ENCODE measurements at regions not wholly inside any gene's neighbourhood (a gene's known extent, or its start where the extent isn't known, plus 50 kb on each side); places are given as distances from the start of the nearest gene placed in this dataset.
"Not testable (repeated sequence)": the region's sequence is repeated elsewhere in the genome, so short reads cannot be mapped to it uniquely, and the experiment has no call there.

- DNase-seq (ENCODE audit: low read depth, low spot score) = no peak
These were observed 108.3 kb downstream of the ETS2 start for GRCh38 chr21:38913893-38914527.

GRCh38 chr21:38913120-38913892, 107.6 kb downstream of the ETS2 start:
- no peak for DNase-seq (ENCODE audit: low read depth, low spot score)

GRCh38 chr21:38912789-38913119, 107.0 kb downstream of the ETS2 start:
- no peak for DNase-seq (ENCODE audit: low read depth, low spot score)

GRCh38 chr21:38912102-38912629, 106.4 kb downstream of the ETS2 start:
- no peak for DNase-seq (ENCODE audit: low read depth, low spot score)

GRCh38 chr21:38911484-38912101, 105.9 kb downstream of the ETS2 start:
- no peak for DNase-seq (ENCODE audit: low read depth, low spot score)

GRCh38 chr21:38910390-38911067, 104.8 kb downstream of the ETS2 start:
- DNase-seq (ENCODE audit: low read depth, low spot score) = no peak

GRCh38 chr21:38909929-38910328, 104.2 kb downstream of the ETS2 start:
- no peak for DNase-seq (ENCODE audit: low read depth, low spot score)

- no peak for DNase-seq (ENCODE audit: low read depth, low spot score)
These were observed 103.4 kb downstream of the ETS2 start for GRCh38 chr21:38909109-38909508.

- no peak for DNase-seq (ENCODE audit: low read depth, low spot score)
These were observed 102.8 kb downstream of the ETS2 start for GRCh38 chr21:38908537-38908936.

GRCh38 chr21:38905752-38906151, 100.0 kb downstream of the ETS2 start:
- DNase-seq (ENCODE audit: low read depth, low spot score) = no peak

GRCh38 chr21:38905328-38905727, 99.6 kb downstream of the ETS2 start:
- no peak for DNase-seq (ENCODE audit: low read depth, low spot score)

GRCh38 chr21:38903690-38904139, 98.0 kb downstream of the ETS2 start:
- no peak for DNase-seq (ENCODE audit: low read depth, low spot score)

GRCh38 chr21:38902608-38903445, 97.1 kb downstream of the ETS2 start:
- DNase-seq (ENCODE audit: low read depth, low spot score) = no peak

- DNase-seq (ENCODE audit: low read depth, low spot score) = no peak
These were observed 94.8 kb downstream of the ETS2 start for GRCh38 chr21:38900499-38900898.

- DNase-seq (ENCODE audit: low read depth, low spot score) = not testable (repeated sequence)
These were observed 94.3 kb downstream of the ETS2 start for GRCh38 chr21:38899985-38900384.

- no peak for DNase-seq (ENCODE audit: low read depth, low spot score)
These were observed 93.7 kb downstream of the ETS2 start for GRCh38 chr21:38899277-38899947.

GRCh38 chr21:38898422-38899096, 92.8 kb downstream of the ETS2 start:
- DNase-seq (ENCODE audit: low read depth, low spot score) = no peak

- DNase-seq (ENCODE audit: low read depth, low spot score) = no peak
These were observed 92.0 kb downstream of the ETS2 start for GRCh38 chr21:38897532-38898421.

GRCh38 chr21:38894899-38895298, 89.2 kb downstream of the ETS2 start:
- DNase-seq (ENCODE audit: low read depth, low spot score) = no peak
